ENCODE measurements at regions not wholly inside any gene's neighbourhood (a gene's known extent, or its start where the extent isn't known, plus 50 kb on each side); places are given as distances from the start of the nearest gene placed in this dataset.
"Not testable (repeated sequence)": the region's sequence is repeated elsewhere in the genome, so short reads cannot be mapped to it uniquely, and the experiment has no call there.

- DNase-seq, result no peak
Measured at GRCh38 chrX:40895246-40895645, 159.9 kb upstream of the MED14 start.

- DNase-seq, result peak; percentile 35
Measured at GRCh38 chrX:40897718-40898270, 162.5 kb upstream of the MED14 start.

- DNase-seq, result not testable (repeated sequence)
Measured at GRCh38 chrX:40904739-40905138, 169.4 kb upstream of the MED14 start.

DNA sequence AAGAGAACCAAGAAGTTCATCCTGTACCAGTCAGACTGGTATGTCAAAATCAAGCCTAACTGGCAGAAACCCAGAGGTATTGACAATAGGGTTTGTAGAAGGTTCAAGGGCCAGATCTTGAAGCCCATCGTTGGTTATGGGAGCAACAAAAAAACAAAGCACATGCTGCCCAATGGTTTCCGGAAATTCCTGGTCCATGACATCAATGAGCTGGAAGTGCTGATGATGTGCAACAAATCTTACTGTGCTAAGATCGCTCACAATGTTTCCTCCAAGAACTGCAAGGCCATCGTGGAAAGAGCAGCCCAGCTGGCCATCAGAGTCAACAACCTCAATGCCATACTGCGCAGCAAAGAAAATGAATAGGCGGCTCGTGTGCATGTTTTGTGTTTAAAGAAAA lies 172.7 kb upstream of the MED14 start:
- no peak for DNase-seq

DNA sequence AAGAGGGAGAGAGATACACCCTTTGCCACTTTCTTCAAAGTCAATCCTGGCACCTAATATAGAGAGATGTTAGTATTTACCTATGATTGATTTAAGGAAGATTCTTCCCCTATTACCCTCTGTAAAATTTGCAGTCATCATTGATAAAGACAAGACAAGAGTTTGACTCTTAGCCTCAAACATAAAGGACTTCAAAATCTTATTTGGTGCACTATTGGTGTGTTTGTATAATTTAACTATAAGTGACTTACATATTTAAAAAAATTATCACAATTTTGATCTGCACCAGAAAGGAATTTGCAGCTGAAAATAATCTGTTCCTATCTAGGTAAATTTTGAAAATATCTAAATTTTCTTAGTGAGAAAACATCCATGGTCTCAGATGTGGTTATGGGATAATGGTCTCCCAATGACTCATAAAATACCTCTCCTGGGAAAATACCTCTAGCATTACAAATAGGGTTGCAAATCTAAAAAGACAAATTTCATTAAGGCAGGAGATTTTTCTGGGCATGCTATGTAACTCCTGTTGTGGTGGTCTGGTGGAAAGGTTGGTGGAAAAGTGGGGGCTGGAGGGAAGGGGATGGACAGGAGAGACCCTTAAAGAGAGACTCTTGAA lies 173.6 kb upstream of the MED14 start:
- DNase-seq, result no peak

DNA sequence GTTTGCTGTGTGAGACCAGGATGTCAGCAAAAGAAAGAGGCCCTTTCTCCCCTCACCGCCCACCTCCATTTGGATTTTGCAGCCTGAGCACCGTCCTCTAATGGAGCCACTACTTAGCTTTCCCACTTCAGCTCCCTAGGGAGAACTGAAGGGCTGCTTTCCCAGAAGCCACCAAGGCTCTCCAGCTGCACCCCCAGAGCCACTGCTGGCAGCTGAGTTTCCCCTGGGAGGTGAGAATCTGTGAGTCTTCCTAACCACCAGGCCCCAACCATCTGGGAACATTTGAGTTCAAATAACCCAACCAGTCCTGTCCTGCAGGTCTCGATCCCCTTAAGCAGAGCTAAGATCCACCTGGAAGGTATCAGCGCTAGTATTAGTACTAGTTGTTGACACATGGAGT lies 173.1 kb upstream of the USP9X start:
- no peak for DNase-seq

DNA sequence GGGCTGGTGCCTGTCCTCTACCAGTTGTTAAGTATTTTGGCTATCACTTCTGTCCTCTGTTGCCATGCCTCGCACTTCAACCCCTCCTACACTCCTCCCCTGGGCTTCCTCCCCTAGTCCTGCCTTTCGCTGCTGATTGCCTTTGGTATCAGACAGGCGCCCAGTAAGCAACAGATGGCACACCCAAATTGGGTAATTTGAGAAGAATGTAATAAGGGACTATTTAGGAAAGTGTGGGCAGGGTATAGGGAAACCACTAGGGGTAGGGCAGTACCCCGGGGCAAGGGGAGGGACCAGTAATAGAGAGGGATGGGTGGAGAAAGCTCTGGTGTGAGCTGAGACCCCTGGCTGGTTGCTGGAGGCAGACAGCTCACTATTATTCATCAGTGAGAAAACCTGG lies 172.7 kb upstream of the USP9X start:
- no peak for DNase-seq

- no peak for DNase-seq
Measured at GRCh38 chrX:40920351-40920750, 164.9 kb upstream of the USP9X start.

- DNase-seq, result no peak
Measured at GRCh38 chrX:40922307-40922706, 162.9 kb upstream of the USP9X start.

GRCh38 chrX:40926739-40927427 lies 158.4 kb upstream of the USP9X start:
- DNase-seq, result not testable (repeated sequence)

DNA sequence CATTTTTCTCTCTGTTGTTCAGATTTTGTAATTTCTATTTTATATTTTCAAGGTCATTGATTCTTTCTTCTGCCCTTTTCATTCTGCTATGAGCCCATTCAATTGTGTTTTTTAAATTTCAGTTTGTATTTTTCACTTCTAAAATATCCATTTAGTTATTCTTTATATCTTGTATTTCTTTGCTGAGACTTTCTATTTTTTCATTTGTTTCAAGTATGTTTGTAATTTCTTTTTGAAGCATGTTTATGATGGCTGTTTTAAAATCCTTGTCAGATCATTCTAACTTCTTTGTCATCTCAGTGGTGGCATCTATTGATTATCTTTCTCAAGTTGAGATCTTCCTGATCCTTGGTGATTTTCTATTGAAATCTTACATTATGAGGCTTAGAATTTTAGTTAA lies 157.2 kb upstream of the USP9X start:
- DNase-seq, result no peak

DNA sequence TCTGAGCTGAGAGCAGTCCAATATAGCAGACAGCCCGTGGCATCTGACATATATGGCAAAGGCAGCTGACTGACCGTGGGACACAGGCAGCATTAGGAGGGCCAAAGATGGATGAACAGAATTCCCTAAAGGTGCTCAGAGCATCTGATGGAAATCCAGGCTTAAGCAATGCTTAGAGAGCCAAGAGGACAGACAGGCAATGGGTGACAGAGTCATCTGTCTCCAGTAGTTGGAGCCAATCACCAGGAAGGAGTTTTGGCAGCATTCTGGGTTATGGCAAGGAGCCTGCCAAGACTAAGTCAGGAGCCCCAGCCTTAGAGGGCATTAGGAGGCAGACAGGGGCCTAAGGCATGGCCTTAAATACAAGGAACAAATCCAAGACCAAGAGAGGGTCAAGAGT lies 153.3 kb upstream of the USP9X start:
- no peak for DNase-seq

- DNase-seq, result no peak
Measured at GRCh38 chrX:40933132-40933705, 152.0 kb upstream of the USP9X start.

DNA sequence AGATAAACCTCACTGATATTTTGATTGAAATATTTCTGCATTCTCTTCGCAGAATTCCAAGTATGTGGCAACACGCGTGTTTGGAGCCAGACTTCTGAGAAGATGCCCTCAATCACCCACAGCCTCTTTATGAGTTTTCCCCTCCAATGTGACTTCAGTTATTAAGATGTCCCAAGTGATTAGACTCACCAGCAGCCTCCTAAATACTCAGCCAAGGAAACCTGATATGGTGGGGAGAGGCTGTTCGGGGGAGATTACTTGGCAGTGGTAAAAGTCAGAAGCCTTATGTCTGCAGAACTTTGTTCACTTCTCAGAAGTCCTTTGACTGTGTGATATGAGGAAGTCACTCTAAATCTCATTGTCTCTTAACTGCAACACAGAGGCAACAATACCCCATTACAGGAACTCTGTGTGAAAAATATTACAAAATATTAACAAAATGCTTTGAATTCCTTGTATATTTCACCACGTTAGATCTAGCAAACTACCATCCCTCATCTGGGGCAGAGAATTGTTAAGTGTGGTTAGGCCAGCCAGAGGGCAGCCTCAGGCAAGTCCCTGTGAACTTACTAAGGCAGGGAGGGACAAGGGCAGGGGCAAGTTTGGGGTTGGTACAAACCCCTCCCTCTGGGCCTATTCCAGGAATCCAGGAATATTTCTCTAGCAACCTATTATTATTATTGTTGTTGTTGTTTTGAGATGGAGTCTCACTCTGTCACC lies 151.4 kb upstream of the USP9X start:
- no peak for DNase-seq

- no peak for DNase-seq
Measured at GRCh38 chrX:40936827-40937226, 148.4 kb upstream of the USP9X start.

DNA sequence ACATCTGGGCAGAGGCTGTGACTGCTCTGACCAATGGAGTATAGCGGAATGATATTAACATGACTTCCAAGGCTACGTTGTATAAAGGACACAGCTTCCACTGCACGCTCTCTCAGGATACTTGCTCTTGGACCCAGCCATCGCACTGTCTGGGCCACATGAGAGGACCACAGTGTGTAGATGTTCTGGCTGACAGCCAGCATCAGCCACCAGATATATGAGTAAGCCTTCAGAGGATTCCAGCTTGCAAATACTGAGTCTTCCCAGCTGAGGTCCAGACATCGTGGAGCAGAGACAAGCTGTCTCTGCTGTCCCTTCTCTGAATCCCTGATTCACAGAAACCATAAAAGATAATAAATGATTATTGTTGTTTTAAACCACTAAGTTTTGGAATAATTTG lies 146.8 kb upstream of the USP9X start:
- no peak for DNase-seq

DNA sequence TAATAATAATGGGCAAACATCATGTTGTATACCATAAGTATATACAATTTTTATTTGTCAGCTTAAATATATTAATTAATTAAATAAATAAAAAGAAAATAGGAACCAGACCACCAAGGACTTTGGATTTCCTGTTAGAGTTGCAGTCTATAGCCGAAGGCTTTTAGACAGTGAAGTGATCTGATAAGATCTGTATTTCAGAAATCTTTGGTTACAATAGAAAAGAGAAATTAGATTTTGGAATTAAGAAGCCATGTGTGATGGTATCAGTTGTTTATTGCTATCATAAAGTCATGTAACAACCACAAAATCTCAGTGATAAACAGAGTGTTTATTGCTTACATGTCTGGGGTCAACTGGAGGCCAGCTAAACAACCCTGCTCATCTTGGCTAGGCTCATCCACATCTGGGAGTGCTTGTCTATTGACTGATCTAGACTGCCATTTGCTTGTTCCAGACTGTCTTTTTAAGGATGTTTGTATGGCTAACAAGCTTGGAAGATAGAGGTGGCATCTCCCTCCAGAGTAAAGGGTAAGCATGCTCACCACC lies 142.1 kb upstream of the USP9X start:
- DNase-seq, result no peak

GRCh38 chrX:40945361-40945713 lies 139.9 kb upstream of the USP9X start:
- DNase-seq, result no peak

GRCh38 chrX:40947276-40947675 lies 138.0 kb upstream of the USP9X start:
- no peak for DNase-seq

GRCh38 chrX:40949071-40949470 lies 136.2 kb upstream of the USP9X start:
- no peak for DNase-seq

DNA sequence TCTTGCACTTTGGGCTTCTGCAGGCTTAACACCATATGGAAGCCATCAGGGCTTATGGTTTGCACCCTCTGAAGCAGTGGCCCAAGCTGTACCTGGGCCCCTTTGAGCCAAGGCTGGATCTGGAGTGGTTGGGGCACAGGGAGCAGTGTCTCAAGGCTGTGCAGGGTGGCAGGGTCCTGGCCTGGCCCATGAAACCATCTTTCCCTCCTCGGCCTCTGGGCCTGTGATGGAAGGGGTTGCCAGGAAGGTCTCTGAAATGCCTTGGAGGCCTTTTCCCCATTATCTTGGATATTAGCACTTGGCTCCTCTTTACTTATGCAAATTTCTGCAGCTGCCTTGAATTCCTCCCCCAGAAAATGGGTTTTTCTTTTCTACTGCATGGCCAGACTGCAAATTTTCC lies 134.7 kb upstream of the USP9X start:
- DNase-seq, result no peak

DNA sequence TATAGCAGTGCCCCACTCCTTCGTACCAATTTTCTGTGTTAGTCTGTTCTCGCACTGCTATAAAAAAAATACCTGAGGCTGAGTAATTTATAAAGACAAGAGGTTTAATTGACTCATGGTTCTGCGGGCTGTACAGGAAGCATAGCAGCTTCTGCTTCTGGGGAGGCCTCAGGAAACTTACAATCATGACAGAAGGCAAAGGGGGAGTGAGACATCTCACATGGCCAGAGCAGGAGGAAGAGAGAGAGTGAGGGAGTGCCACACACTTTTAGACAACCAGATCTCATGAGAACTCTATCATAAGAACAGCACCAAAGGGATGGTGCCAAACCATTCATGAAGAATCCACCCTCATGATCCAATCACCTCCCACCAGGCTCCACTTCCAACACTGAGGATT lies 133.8 kb upstream of the USP9X start:
- not testable (repeated sequence) for DNase-seq

- DNase-seq, result no peak
Measured at GRCh38 chrX:40952855-40953254, 132.4 kb upstream of the USP9X start.
